Activated naive CD8-positive, alpha-beta T cell treated with anti-CD3 and anti-CD28 coated beads, Interleukin-2, amount 50 U/mL, for 24 hours (primary cell): ENCODE measurements at regions not wholly inside any gene's neighbourhood (a gene's known extent, or its start where the extent isn't known, plus 50 kb on each side); places are given as distances from the start of the nearest gene placed in this dataset.
"Not testable (repeated sequence)": the region's sequence is repeated elsewhere in the genome, so short reads cannot be mapped to it uniquely, and the experiment has no call there.

ENCODE experiments used
- ATAC-seq: fragments of 150-1000 bp; cut with Tn5 transposase; one replicate; pipeline ENCODE4 v1.10.0; 2021
- DNase-seq: peaks from one replicate; pipeline ENCODE4 v3.0.0; 2021
- H3K27ac Mint-ChIP-seq: one replicate; pipeline ENCODE4 v1.8.0; 2021; ENCODE audit warnings: mild to moderate bottlenecking, mixed read lengths
- H3K27me3 Mint-ChIP-seq: one replicate; pipeline ENCODE4 v1.8.0; 2021; ENCODE audit warnings: mixed read lengths
- H3K36me3 Mint-ChIP-seq: one replicate; pipeline ENCODE4 v1.8.0; 2021; ENCODE audit warnings: low read depth, mixed read lengths
- H3K4me1 Mint-ChIP-seq: one replicate; pipeline ENCODE4 v1.8.0; 2021; ENCODE audit warnings: mixed read lengths
- H3K4me3 Mint-ChIP-seq: one replicate; pipeline ENCODE4 v1.8.0; 2021; ENCODE audit warnings: mild to moderate bottlenecking, moderate library complexity, mixed read lengths
- H3K9me3 Mint-ChIP-seq: one replicate; pipeline ENCODE4 v1.8.0; 2021; ENCODE audit warnings: mixed read lengths

GRCh38 chr5:126284977-126285696 is 138.1 kb upstream of the GRAMD2B start:
- no peak for DNase-seq
- H3K9me3 Mint-ChIP-seq, result no peaks in the 10 kb centered on the region
- H3K27me3 Mint-ChIP-seq, result no peaks in the 10 kb centered on the region
- ATAC-seq, result no peak
- H3K4me3 Mint-ChIP-seq, result no peak overlapping the region
- H3K4me1 Mint-ChIP-seq, result no peaks in the 10 kb centered on the region
- no peaks in the 10 kb centered on the region for H3K36me3 Mint-ChIP-seq
- H3K27ac Mint-ChIP-seq, result no peak overlapping the region

- not testable (repeated sequence) for DNase-seq, ATAC-seq, H3K9me3 Mint-ChIP-seq, H3K4me1 Mint-ChIP-seq, H3K27ac Mint-ChIP-seq, H3K27me3 Mint-ChIP-seq, H3K4me3 Mint-ChIP-seq, H3K36me3 Mint-ChIP-seq
Observed at GRCh38 chr5:126296121-126296520, 127.1 kb upstream of the GRAMD2B start.

- Mint-ChIP-seq H3K27ac (no peak overlapping the region), H3K4me3 (no peak overlapping the region), H3K27me3 (peaks cover 13% of the 10 kb centered on the region), H3K4me1 (no peaks in the 10 kb centered on the region), H3K9me3 (peaks cover 2% of the 10 kb centered on the region), H3K36me3 (no peaks in the 10 kb centered on the region)
- no peak for DNase-seq
- ATAC-seq, result no peak
Observed at GRCh38 chr5:126300293-126300692, 122.9 kb upstream of the GRAMD2B start.

- Mint-ChIP-seq H3K4me3 (no peak overlapping the region), H3K9me3 (peaks cover 3% of the 10 kb centered on the region), H3K36me3 (no peaks in the 10 kb centered on the region), H3K4me1 (no peaks in the 10 kb centered on the region), H3K27ac (no peak overlapping the region), H3K27me3 (peaks cover 16% of the 10 kb centered on the region)
- ATAC-seq, result no peak
- DNase-seq, result no peak
Observed at GRCh38 chr5:126301056-126301455, 122.2 kb upstream of the GRAMD2B start.

DNA sequence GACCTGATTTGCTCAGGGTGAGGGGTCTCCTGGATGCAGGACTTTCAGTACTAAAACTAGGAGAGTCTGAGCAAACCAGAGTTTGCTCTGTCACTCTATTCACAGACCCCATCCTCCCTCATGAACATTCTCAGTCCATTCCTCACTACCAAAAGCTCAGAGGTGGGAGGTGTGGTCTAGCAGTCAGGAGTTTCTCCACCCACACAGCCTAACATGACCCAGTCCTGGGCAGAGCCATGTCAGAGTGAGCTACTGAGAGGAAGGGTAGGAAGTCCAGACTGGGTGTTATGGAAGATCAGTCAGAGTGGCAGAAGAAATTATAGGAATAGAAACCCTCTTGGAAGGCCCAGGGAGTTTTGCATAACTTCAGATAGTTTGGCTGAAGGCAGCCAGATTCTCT is 113.3 kb upstream of the GRAMD2B start:
- Mint-ChIP-seq H3K9me3 (peaks cover 3% of the 10 kb centered on the region), H3K4me3 (no peak overlapping the region), H3K36me3 (no peaks in the 10 kb centered on the region), H3K4me1 (no peaks in the 10 kb centered on the region), H3K27ac (no peak overlapping the region), H3K27me3 (peaks cover 9% of the 10 kb centered on the region)
- DNase-seq (no peak), ATAC-seq (no peak)

DNA sequence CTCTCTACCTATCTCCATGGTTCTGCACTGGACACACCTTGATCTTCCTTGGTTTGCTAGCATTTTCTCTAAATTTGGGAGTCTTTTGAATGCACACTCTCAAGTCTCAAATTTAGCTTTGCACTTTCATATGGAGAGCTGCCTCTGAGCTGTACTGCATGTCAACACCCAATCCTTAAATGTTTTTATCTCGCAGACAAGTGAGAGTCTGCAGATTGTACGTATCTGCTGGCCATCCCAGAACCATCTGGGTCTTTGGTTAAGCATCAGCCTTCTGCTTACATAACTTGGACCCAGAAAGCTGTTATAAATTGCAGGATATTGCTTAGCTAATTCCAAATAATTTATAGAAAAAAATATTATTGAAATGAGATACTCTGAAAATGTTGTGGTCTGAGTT is 111.4 kb upstream of the GRAMD2B start:
- DNase-seq (no peak), ATAC-seq (no peak)
- Mint-ChIP-seq H3K4me1 (no peaks in the 10 kb centered on the region), H3K36me3 (no peaks in the 10 kb centered on the region), H3K27ac (no peak overlapping the region), H3K9me3 (no peaks in the 10 kb centered on the region), H3K4me3 (no peak overlapping the region), H3K27me3 (peaks cover 6% of the 10 kb centered on the region)

- no peak for ATAC-seq
- no peak for DNase-seq
- Mint-ChIP-seq H3K4me1 (no peaks in the 10 kb centered on the region), H3K9me3 (no peaks in the 10 kb centered on the region), H3K36me3 (no peaks in the 10 kb centered on the region), H3K4me3 (no peak overlapping the region), H3K27me3 (peaks cover 6% of the 10 kb centered on the region), H3K27ac (no peak overlapping the region)
Observed at GRCh38 chr5:126315341-126315740, 107.9 kb upstream of the GRAMD2B start.

DNA sequence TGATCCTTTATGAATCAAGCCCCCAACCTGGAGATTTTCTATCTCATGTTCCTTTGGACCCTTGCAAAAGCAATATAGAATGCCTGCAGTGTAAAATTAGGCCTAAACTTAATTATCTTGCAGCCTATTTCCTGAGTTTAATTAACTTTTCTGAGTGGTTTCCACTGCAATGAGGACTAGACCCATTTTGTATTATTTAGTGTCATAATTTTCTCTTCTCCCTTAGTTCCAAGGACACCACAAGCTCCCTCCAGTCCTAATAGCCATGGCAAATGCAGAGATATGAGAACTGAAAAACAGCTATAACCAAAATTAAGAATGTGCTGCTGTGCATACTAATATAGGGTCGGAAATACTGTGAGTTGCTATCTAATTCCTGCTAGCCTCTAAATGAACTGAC is 90.9 kb upstream of the GRAMD2B start:
- H3K9me3 Mint-ChIP-seq, result no peaks in the 10 kb centered on the region
- H3K36me3 Mint-ChIP-seq, result no peaks in the 10 kb centered on the region
- no peaks in the 10 kb centered on the region for H3K27me3 Mint-ChIP-seq
- no peak overlapping the region for H3K27ac Mint-ChIP-seq
- DNase-seq (no peak), ATAC-seq (no peak)
- H3K4me3 Mint-ChIP-seq, result no peak overlapping the region
- no peaks in the 10 kb centered on the region for H3K4me1 Mint-ChIP-seq

GRCh38 chr5:126334760-126335159 is 88.4 kb upstream of the GRAMD2B start:
- H3K27me3 Mint-ChIP-seq, result no peaks in the 10 kb centered on the region
- no peak overlapping the region for H3K4me3 Mint-ChIP-seq
- H3K27ac Mint-ChIP-seq, result no peak overlapping the region
- no peaks in the 10 kb centered on the region for H3K36me3 Mint-ChIP-seq
- no peaks in the 10 kb centered on the region for H3K4me1 Mint-ChIP-seq
- no peak for DNase-seq
- no peaks in the 10 kb centered on the region for H3K9me3 Mint-ChIP-seq
- no peak for ATAC-seq

DNA sequence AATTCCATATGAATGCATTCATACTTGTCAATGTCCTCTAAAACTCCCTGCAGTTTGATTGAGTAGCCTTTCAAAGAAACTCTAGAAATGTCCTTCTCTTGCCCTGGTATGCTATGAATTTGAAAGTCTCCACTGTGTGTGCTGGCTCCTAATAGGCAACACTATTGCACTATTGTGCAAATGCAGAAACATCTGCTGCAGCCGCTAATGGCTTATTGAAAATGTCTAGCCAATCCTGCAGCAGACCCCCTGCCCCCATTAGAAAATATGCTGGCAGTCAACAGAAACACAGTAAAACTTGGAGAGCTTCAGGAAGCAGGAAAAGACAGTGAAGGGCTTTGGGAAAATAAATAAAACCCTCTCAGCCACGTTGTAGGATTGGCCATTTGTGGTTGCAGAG is 87.3 kb upstream of the GRAMD2B start:
- Mint-ChIP-seq H3K36me3 (no peaks in the 10 kb centered on the region), H3K4me3 (no peak overlapping the region), H3K27ac (no peak overlapping the region), H3K4me1 (no peaks in the 10 kb centered on the region), H3K27me3 (peaks cover 2% of the 10 kb centered on the region), H3K9me3 (no peaks in the 10 kb centered on the region)
- DNase-seq, result no peak
- no peak for ATAC-seq

GRCh38 chr5:126338635-126339034 is 84.6 kb upstream of the GRAMD2B start:
- no peaks in the 10 kb centered on the region for H3K36me3 Mint-ChIP-seq
- H3K4me1 Mint-ChIP-seq, result no peaks in the 10 kb centered on the region
- no peak overlapping the region for H3K27ac Mint-ChIP-seq
- DNase-seq, result no peak
- H3K27me3 Mint-ChIP-seq, result peaks cover 6% of the 10 kb centered on the region
- ATAC-seq, result no peak
- no peak overlapping the region for H3K4me3 Mint-ChIP-seq
- H3K9me3 Mint-ChIP-seq, result no peaks in the 10 kb centered on the region

DNA sequence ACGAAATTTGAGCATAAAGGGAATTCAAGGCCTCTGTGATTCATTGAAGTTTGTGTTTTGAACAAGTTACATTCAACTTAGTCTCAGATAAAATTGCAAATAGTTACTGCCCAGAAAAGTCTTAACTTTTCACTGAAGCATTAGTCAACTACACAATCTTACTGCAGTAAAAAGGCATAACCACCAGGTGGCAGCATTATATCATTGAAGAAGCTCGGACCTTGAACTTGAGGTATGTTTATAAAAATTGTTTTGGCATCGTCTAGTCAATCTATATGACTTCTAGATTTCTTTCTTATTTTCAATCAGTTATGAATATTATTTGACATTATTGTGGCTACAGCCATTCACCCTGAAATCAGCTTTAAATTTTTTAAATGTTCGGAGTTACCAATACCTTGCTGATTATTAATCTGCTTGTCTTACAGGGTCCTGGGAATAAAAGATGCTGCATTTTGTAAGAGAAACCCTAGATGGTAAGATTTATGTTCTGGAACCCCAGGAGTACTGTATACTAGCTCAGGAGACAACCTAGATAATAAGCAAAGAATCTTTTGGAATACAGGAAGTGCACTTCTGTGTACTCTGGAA is 83.9 kb upstream of the GRAMD2B start:
- Mint-ChIP-seq H3K27ac (no peak overlapping the region), H3K9me3 (no peaks in the 10 kb centered on the region), H3K4me3 (no peak overlapping the region), H3K4me1 (no peaks in the 10 kb centered on the region), H3K36me3 (no peaks in the 10 kb centered on the region), H3K27me3 (peaks cover 6% of the 10 kb centered on the region)
- peak; percentile 29 for DNase-seq
- ATAC-seq, result no peak

GRCh38 chr5:126341906-126342630 is 81.1 kb upstream of the GRAMD2B start:
- no peaks in the 10 kb centered on the region for H3K9me3 Mint-ChIP-seq
- H3K27me3 Mint-ChIP-seq, result peaks cover 22% of the 10 kb centered on the region
- no peaks in the 10 kb centered on the region for H3K4me1 Mint-ChIP-seq
- no peak overlapping the region for H3K27ac Mint-ChIP-seq
- ATAC-seq (no peak), DNase-seq (no peak)
- H3K4me3 Mint-ChIP-seq, result no peak overlapping the region
- H3K36me3 Mint-ChIP-seq, result no peaks in the 10 kb centered on the region

- Mint-ChIP-seq H3K36me3 (no peaks in the 10 kb centered on the region), H3K9me3 (no peaks in the 10 kb centered on the region), H3K4me3 (no peak overlapping the region), H3K4me1 (peaks cover 2% of the 10 kb centered on the region), H3K27me3 (peaks cover 20% of the 10 kb centered on the region), H3K27ac (no peak overlapping the region)
- DNase-seq, result no peak
- no peak for ATAC-seq
Observed at GRCh38 chr5:126348855-126349635, 74.2 kb upstream of the GRAMD2B start.

- Mint-ChIP-seq H3K4me1 (peaks cover 15% of the 10 kb centered on the region), H3K9me3 (no peaks in the 10 kb centered on the region), H3K36me3 (no peaks in the 10 kb centered on the region), H3K27me3 (peaks cover 8% of the 10 kb centered on the region), H3K27ac (no peak overlapping the region), H3K4me3 (no peak overlapping the region)
- ATAC-seq (no peak), DNase-seq (no peak)
Observed at GRCh38 chr5:126351153-126351552, 72.1 kb upstream of the GRAMD2B start.
